VCaP (cell line): ENCODE measurements at regions not wholly inside any gene's neighbourhood (a gene's known extent, or its start where the extent isn't known, plus 50 kb on each side); places are given as distances from the start of the nearest gene placed in this dataset.

Source experiments
- H3K27ac ChIP-seq: fragments of 450-650 bp; 2 replicates; pipeline ENCODE4 v1.5.1; 2017
- TF ChIP-seq, protein P1 (sequence below): fragments of 450-650 bp; conservative IDR thresholded peaks from 2 replicates; pipeline ENCODE4 v1.5.1; 2017; ENCODE audit warnings: mild to moderate bottlenecking, moderate library complexity

DNA sequence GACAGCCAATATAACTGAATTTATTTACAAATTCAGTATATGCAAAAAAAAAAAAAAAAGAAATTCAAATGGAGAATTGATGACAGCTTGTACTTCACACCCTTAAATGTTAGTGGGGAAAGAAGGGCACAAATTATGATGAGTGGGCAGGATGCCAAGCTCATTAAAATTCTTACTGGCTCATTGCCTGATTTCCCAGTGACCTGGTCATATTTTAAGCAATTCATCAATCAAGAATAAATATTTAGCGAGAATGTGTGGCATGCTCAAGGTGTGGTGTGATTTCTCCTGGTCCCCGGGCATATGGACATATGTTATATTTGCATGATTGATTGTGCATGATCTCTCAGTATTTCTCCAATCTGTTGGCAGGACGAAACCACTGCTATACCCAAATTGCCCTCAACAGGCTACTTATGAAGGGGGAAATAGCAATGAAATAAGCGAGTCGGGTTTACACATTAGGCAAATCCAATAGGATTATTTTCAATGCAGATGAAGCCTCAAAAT, 883.0 kb downstream of the LRRTM4 start:
- no peak overlapping the region for H3K27ac ChIP-seq
- TF ChIP-seq, protein P1, sequence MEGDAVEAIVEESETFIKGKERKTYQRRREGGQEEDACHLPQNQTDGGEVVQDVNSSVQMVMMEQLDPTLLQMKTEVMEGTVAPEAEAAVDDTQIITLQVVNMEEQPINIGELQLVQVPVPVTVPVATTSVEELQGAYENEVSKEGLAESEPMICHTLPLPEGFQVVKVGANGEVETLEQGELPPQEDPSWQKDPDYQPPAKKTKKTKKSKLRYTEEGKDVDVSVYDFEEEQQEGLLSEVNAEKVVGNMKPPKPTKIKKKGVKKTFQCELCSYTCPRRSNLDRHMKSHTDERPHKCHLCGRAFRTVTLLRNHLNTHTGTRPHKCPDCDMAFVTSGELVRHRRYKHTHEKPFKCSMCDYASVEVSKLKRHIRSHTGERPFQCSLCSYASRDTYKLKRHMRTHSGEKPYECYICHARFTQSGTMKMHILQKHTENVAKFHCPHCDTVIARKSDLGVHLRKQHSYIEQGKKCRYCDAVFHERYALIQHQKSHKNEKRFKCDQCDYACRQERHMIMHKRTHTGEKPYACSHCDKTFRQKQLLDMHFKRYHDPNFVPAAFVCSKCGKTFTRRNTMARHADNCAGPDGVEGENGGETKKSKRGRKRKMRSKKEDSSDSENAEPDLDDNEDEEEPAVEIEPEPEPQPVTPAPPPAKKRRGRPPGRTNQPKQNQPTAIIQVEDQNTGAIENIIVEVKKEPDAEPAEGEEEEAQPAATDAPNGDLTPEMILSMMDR: no peak

DNA sequence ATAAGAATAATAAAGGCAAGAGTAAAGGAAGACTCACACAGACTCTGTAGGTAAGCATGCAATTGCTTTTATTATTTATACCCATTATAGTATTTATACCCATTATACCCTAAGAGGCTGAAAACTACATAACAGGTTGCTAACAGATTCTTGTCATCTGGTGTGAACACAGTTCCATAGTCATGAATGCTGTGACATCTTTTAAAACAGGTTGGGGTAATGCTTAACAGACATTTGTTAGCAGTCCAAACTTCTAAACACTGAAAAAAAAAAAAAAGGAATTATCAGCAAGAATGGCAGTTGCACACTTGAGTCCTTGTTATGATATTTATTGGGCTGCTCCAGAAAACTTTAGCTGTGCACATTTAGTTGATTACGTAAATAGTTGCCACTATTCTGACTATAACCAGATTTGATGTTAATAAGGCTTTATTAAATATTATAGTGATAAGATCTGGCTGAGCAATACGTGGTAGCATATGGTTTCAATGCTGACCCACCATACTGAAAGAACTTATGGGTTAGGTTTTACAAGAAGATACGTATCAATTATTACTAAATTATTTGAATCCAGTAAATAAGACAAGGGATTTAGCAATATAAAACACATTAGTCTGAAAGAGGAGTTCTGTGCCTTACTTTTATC, 888.8 kb downstream of the LRRTM4 start:
- TF ChIP-seq, protein P1: no peak
- no peak overlapping the region for H3K27ac ChIP-seq

DNA sequence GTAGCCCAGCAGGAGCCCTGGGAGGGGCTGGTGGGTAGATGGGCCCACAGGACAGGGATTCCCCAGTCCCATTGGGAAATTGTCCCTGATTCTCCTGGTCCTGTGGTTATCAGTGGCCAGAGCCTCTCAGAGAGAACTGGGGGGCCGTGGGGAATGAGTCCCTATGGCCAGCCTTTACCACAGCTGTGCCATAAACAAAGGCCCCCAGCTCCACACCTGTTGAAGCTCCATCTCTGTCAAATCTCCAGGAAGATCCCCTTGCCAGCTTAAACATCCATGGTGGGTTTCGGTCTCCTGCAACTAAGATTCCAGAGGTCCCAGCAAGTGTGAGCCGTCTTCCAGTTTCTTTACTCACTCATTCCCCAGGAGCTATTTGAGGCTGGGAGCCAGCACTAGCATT, 897.1 kb downstream of the LRRTM4 start:
- TF ChIP-seq, protein P1: no peak
- no peak overlapping the region for H3K27ac ChIP-seq

DNA sequence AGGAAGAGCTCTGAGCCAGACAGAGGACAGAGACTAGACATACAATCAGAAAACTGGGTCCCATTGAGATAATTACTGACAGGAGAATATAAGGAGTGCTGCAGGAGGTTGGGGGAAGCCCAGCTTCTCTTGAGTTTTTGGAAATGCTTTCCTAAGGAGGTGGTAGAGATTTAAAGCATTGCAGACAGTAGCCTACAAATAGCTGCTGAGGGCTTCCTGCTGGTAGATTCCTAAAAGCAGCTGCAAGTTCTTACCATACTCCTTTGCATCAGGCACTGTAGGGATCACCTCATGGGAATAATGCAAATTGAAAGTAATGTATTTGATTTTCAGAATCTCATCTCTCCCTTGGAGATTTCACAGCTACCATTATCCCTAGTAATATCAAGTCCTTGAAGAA, 902.6 kb upstream of the GCFC2 start:
- TF ChIP-seq, protein P1: no peak
- no peak overlapping the region for H3K27ac ChIP-seq

DNA sequence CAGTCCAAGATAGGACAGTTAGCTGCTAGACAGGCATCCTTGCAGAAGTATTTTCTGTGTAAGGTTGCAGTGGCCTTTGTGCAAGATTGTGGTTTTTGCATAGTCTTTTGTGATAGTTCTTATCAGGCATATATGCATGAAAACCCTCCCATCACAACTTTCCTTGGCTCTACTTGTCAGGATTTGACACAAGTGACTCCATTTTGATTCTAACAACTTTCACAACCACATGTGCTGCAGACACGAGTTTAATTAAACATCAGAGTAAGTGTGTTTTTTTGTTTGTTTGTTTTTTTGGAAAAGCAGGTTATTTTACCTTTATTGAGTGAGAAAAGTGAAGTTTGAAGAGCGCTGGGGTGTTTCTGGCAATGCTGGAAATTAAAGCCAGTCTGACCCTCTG, 902.0 kb upstream of the GCFC2 start:
- H3K27ac ChIP-seq: no peak overlapping the region
- TF ChIP-seq, protein P1: no peak

DNA sequence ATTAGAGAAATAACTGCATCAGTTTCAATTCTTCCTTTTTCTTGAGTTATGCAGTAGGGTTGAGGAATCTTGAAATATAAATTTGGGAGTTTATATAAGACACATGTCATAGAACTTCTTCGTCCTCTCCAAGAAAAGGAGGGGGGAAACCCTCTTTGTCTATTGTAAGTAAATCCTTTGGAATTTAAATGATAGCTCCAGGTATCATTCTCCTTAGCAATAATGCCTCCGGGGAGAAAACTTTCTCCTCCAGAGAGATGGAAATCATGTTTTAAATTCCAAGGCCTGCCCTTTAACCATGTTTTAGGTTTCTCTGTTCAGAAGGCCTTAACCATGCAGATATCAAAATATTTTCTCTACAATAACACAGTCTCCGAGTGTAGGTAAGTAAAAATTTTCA, 899.7 kb upstream of the GCFC2 start:
- H3K27ac ChIP-seq: no peak overlapping the region
- TF ChIP-seq, protein P1: no peak

DNA sequence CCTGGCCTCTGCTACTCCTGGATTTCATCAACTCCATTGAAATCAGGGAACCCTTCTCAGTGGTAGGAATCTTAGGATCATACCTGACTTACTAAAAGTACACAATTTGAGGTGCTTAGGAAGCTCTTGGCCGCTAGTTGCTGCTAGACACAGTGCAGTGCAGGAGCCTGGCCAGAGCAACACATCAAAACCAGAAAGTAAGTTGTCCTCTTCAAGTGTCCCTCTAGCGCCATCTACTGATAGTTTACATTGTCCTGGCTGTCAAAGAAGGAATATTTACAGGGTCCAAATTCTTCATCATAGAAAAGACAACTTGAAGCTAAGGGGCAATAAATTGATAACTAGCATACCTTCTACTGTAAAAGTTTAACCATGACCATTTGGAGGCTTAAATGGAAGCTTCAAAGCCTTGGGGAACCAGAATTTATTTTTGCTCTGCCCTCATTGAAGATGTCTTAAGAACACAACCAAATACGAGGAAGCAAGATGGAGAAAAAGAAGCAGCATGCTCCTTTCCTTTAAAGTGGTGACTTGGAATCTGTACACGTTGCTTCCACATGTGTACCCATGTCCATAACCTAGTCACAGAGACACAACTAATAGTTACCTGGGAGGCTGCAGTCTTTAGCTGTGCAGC, 889.1 kb upstream of the GCFC2 start:
- TF ChIP-seq, protein P1: peak; percentile 89
- peak overlapping the region; percentile 40; the same call in 1 of the 2 replicates for H3K27ac ChIP-seq
